ENCODE measurements at regions not wholly inside any gene's neighbourhood (a gene's known extent, or its start where the extent isn't known, plus 50 kb on each side); places are given as distances from the start of the nearest gene placed in this dataset.

GRCh38 chr9:18235181-18235908 lies 238.6 kb upstream of the ADAMTSL1 start:
- no peak for DNase-seq

- DNase-seq, result no peak
These were observed 237.6 kb upstream of the ADAMTSL1 start for GRCh38 chr9:18236336-18236735.

- no peak for DNase-seq
These were observed 236.2 kb upstream of the ADAMTSL1 start for GRCh38 chr9:18237776-18238175.

GRCh38 chr9:18238254-18238653 lies 235.7 kb upstream of the ADAMTSL1 start:
- DNase-seq, result peak; percentile 52

- DNase-seq, result peak; percentile 65
These were observed 235.1 kb upstream of the ADAMTSL1 start for GRCh38 chr9:18238752-18239447.

- no peak for DNase-seq
These were observed 233.7 kb upstream of the ADAMTSL1 start for GRCh38 chr9:18240213-18240612.

- no peak for DNase-seq
These were observed 228.0 kb upstream of the ADAMTSL1 start for GRCh38 chr9:18245911-18246310.

GRCh38 chr9:18250053-18250452 lies 223.9 kb upstream of the ADAMTSL1 start:
- no peak for DNase-seq

GRCh38 chr9:18253950-18254349 lies 220.0 kb upstream of the ADAMTSL1 start:
- DNase-seq, result no peak

- DNase-seq, result peak; percentile 90
These were observed 218.8 kb upstream of the ADAMTSL1 start for GRCh38 chr9:18255158-18255629.

GRCh38 chr9:18255747-18256146 lies 218.2 kb upstream of the ADAMTSL1 start:
- DNase-seq, result peak; percentile 53

GRCh38 chr9:18256568-18256967 lies 217.4 kb upstream of the ADAMTSL1 start:
- DNase-seq, result peak; percentile 81

- peak; percentile 82 for DNase-seq
These were observed 213.4 kb upstream of the ADAMTSL1 start for GRCh38 chr9:18260521-18260920.

- DNase-seq, result no peak
These were observed 212.8 kb upstream of the ADAMTSL1 start for GRCh38 chr9:18261181-18261580.

- DNase-seq, result no peak
These were observed 210.6 kb upstream of the ADAMTSL1 start for GRCh38 chr9:18263377-18263776.

- DNase-seq, result peak; percentile 94
These were observed 205.6 kb upstream of the ADAMTSL1 start for GRCh38 chr9:18268381-18268780.

- peak; percentile 34 for DNase-seq
These were observed 204.4 kb upstream of the ADAMTSL1 start for GRCh38 chr9:18269561-18269960.

GRCh38 chr9:18274693-18275092 lies 199.3 kb upstream of the ADAMTSL1 start:
- peak; percentile 43 for DNase-seq

- DNase-seq, result no peak
These were observed 198.5 kb upstream of the ADAMTSL1 start for GRCh38 chr9:18275313-18275990.

- DNase-seq, result no peak
These were observed 192.7 kb upstream of the ADAMTSL1 start for GRCh38 chr9:18281291-18281690.

- DNase-seq, result no peak
These were observed 179.7 kb upstream of the ADAMTSL1 start for GRCh38 chr9:18294229-18294628.

GRCh38 chr9:18296702-18297055 lies 177.3 kb upstream of the ADAMTSL1 start:
- DNase-seq, result peak; percentile 9

- DNase-seq, result peak; percentile 35
These were observed 176.7 kb upstream of the ADAMTSL1 start for GRCh38 chr9:18297056-18297841.
